HG02642 (cell line): ENCODE measurements at regions not wholly inside any gene's neighbourhood (a gene's known extent, or its start where the extent isn't known, plus 50 kb on each side); places are given as distances from the start of the nearest gene placed in this dataset.
"Not testable (repeated sequence)": the region's sequence is repeated elsewhere in the genome, so short reads cannot be mapped to it uniquely, and the experiment has no call there.

Source experiments
- ATAC-seq: cut with Tn5 transposase; IDR thresholded peaks from one replicate; pipeline ENCODE4 v1.9.1; 2021; ENCODE audit warnings: mild to moderate bottlenecking; ENCODE audit not compliant: unreplicated experiment, poor library complexity

- no peak for ATAC-seq
Observed at GRCh38 chr4:126530996-126531585, 1101.7 kb upstream of the INTU start.

GRCh38 chr4:126532527-126532926 is 1100.2 kb upstream of the INTU start:
- no peak for ATAC-seq

GRCh38 chr4:126533146-126533805 is 1099.5 kb upstream of the INTU start:
- no peak for ATAC-seq

- ATAC-seq: no peak
Observed at GRCh38 chr4:126539771-126540170, 1093.0 kb upstream of the INTU start.

GRCh38 chr4:126541820-126542219 is 1090.9 kb upstream of the INTU start:
- no peak for ATAC-seq

GRCh38 chr4:126544276-126544675 is 1088.5 kb upstream of the INTU start:
- ATAC-seq: no peak

- ATAC-seq: not testable (repeated sequence)
Observed at GRCh38 chr4:126546197-126546596, 1086.6 kb upstream of the INTU start.

- ATAC-seq: no peak
Observed at GRCh38 chr4:126547352-126547751, 1085.4 kb upstream of the INTU start.

GRCh38 chr4:126548890-126549289 is 1083.9 kb upstream of the INTU start:
- no peak for ATAC-seq

- ATAC-seq: no peak
Observed at GRCh38 chr4:126552321-126552720, 1080.4 kb upstream of the INTU start.

- no peak for ATAC-seq
Observed at GRCh38 chr4:126553248-126553647, 1079.5 kb upstream of the INTU start.

GRCh38 chr4:126558596-126558995 is 1074.2 kb upstream of the INTU start:
- ATAC-seq: no peak

GRCh38 chr4:126559961-126560360 is 1072.8 kb upstream of the INTU start:
- no peak for ATAC-seq

- no peak for ATAC-seq
Observed at GRCh38 chr4:126560794-126561193, 1072.0 kb upstream of the INTU start.

GRCh38 chr4:126563389-126563788 is 1069.4 kb upstream of the INTU start:
- no peak for ATAC-seq

GRCh38 chr4:126564283-126564854 is 1068.4 kb upstream of the INTU start:
- ATAC-seq: no peak

- no peak for ATAC-seq
Observed at GRCh38 chr4:126568652-126569570, 1063.8 kb upstream of the INTU start.

GRCh38 chr4:126572264-126572663 is 1060.5 kb upstream of the INTU start:
- ATAC-seq: no peak

GRCh38 chr4:126582737-126583136 is 1050.0 kb upstream of the INTU start:
- no peak for ATAC-seq

GRCh38 chr4:126583509-126583908 is 1049.2 kb upstream of the INTU start:
- ATAC-seq: no peak

GRCh38 chr4:126591583-126591982 is 1041.2 kb upstream of the INTU start:
- no peak for ATAC-seq
